SH-SY5Y (cell line): ENCODE measurements at regions not wholly inside any gene's neighbourhood (a gene's known extent, or its start where the extent isn't known, plus 50 kb on each side); places are given as distances from the start of the nearest gene placed in this dataset.

Experiments used
- GATA2 ChIP-seq: IDR thresholded peaks from 2 replicates; pipeline ENCODE4 v1.6.1; 2011; ENCODE audit warnings: mild to moderate bottlenecking, low read depth, low read length
- GATA3 ChIP-seq: IDR thresholded peaks from 2 replicates; pipeline ENCODE4 v1.6.1; 2011; ENCODE audit warnings: low read depth, mild to moderate bottlenecking, low read length, moderate library complexity

GRCh38 chr11:42311944-42312343 lies 852.5 kb upstream of the LRRC4C start:
- TF ChIP-seq GATA3: no peak
- TF ChIP-seq GATA2: no peak
